ENCODE measurements at regions not wholly inside any gene's neighbourhood (a gene's known extent, or its start where the extent isn't known, plus 50 kb on each side); places are given as distances from the start of the nearest gene placed in this dataset.

DNA sequence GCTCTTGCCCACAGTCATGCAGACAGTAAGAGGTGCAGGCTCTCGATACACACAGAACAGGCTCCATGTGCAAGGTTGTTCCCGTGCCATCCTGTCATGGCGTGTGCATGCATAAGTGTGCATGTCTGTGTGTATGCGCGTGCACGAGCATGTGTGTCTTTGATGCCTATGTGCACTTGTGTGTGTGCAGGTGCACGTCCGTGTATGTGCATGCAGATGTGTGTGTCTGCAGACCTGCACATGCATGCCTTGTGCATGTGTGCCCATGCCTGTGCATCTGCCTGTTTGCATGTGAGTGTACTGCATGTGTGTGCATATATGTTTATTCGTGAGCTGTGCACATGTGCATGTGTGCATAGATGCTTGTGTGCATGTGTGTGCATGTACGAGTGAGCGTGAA is 309.8 kb downstream of the TMEM121 start:
- TF ChIP-seq, protein P1, sequence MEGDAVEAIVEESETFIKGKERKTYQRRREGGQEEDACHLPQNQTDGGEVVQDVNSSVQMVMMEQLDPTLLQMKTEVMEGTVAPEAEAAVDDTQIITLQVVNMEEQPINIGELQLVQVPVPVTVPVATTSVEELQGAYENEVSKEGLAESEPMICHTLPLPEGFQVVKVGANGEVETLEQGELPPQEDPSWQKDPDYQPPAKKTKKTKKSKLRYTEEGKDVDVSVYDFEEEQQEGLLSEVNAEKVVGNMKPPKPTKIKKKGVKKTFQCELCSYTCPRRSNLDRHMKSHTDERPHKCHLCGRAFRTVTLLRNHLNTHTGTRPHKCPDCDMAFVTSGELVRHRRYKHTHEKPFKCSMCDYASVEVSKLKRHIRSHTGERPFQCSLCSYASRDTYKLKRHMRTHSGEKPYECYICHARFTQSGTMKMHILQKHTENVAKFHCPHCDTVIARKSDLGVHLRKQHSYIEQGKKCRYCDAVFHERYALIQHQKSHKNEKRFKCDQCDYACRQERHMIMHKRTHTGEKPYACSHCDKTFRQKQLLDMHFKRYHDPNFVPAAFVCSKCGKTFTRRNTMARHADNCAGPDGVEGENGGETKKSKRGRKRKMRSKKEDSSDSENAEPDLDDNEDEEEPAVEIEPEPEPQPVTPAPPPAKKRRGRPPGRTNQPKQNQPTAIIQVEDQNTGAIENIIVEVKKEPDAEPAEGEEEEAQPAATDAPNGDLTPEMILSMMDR (conservative IDR thresholded peaks at IDR 0.05; ENCODE audit: low read depth, low read length), result no peak
- Histone ChIP-seq H3K9ac (no peak overlapping the region), H3K27me3 (ENCODE audit: insufficient read depth, low read depth) (no peaks in the 10 kb centered on the region), H3K27ac (no peak overlapping the region), H3K4me1 (ENCODE audit: low read depth, poor library complexity, severe bottlenecking) (no peaks in the 10 kb centered on the region), H3K36me3 (ENCODE audit: insufficient read depth) (no peaks in the 10 kb centered on the region), H2AFZ (ENCODE audit: low read depth) (no peak overlapping the region), H3K79me2 (ENCODE audit: insufficient read depth, low read depth) (no peaks in the 10 kb centered on the region), H3K4me2 (no peak overlapping the region), H3K4me3 (IDR thresholded peaks at IDR 0.05; ENCODE audit: insufficient read depth, low read depth, low read length) (no peak overlapping the region), H4K20me1 (ENCODE audit: insufficient read depth) (no peaks in the 10 kb centered on the region)

DNA sequence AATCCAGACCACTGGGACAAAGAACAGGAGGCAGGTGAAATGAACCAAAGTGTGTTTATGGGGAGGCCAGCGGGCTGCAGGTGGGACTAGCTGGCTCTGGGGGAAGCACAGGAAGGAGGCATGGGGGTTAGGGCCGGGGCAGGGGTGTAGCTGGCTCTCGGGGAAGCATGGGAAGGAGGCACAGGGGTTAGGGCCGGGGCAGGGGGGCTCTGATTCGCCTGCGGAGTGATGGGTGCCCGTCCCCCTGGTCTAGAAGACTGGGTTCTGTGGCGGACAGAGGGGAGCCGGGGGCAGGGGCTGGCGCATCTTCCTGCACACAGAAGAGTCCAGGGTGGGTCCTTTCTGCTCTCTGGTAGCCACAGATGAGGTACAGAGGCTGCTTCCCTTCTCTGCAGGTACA is 310.3 kb downstream of the TMEM121 start:
- Histone ChIP-seq H3K27me3 (ENCODE audit: insufficient read depth, low read depth) (no peaks in the 10 kb centered on the region), H3K36me3 (ENCODE audit: insufficient read depth) (no peaks in the 10 kb centered on the region), H3K4me3 (IDR thresholded peaks at IDR 0.05; ENCODE audit: insufficient read depth, low read depth, low read length) (no peak overlapping the region), H3K4me2 (no peak overlapping the region), H3K4me1 (ENCODE audit: low read depth, poor library complexity, severe bottlenecking) (no peaks in the 10 kb centered on the region), H4K20me1 (ENCODE audit: insufficient read depth) (no peaks in the 10 kb centered on the region), H2AFZ (ENCODE audit: low read depth) (no peak overlapping the region), H3K27ac (no peak overlapping the region), H3K79me2 (ENCODE audit: insufficient read depth, low read depth) (no peaks in the 10 kb centered on the region), H3K9ac (no peak overlapping the region)
- TF ChIP-seq, protein P1 (conservative IDR thresholded peaks at IDR 0.05; ENCODE audit: low read depth, low read length), result no peak

DNA sequence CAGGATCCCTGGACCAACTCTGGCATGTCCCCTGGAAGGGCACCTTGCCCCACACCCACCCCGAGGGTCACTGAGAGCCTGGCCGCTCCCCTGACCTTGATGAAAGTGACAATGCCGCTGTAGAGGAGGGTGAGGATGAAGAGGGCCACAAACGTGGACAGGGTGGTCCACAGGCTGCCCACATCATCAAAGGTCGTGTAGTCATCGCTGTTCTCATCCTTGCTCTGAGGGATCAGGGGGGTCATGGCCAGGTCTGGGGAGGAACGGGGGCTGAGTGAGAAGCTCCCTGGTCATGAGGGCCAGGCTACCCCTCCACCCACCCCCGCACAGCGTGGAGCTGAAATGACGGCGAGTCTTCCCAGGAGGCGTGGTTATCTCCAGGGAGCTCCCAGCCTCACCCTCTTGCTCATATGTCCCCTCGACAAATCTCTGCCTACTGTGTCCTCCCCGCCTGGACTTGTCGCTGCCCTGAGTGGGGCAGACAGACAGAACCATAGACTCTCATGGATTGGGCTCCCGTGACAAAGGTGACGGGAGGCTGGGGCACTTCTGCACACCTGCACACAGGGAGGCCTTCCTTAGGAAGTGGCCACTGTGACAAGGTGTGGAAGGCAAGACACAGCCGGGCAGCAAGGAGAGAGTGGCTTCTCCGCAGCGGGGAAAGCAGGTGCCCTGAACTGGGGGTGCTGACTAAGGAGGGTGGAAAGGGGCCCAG is 311.1 kb downstream of the TMEM121 start:
- H4K20me1 ChIP-seq (ENCODE audit: insufficient read depth), result no peaks in the 10 kb centered on the region
- no peak overlapping the region for H2AFZ ChIP-seq (ENCODE audit: low read depth)
- TF ChIP-seq, protein P1 (conservative IDR thresholded peaks at IDR 0.05; ENCODE audit: low read depth, low read length), result no peak
- no peaks in the 10 kb centered on the region for H3K27me3 ChIP-seq (ENCODE audit: insufficient read depth, low read depth)
- H3K4me1 ChIP-seq (ENCODE audit: low read depth, poor library complexity, severe bottlenecking), result no peaks in the 10 kb centered on the region
- H3K4me2 ChIP-seq, result no peak overlapping the region
- H3K36me3 ChIP-seq (ENCODE audit: insufficient read depth), result no peaks in the 10 kb centered on the region
- no peak overlapping the region for H3K9ac ChIP-seq
- H3K79me2 ChIP-seq (ENCODE audit: insufficient read depth, low read depth), result no peaks in the 10 kb centered on the region
- H3K4me3 ChIP-seq (IDR thresholded peaks at IDR 0.05; ENCODE audit: insufficient read depth, low read depth, low read length), result no peak overlapping the region
- H3K27ac ChIP-seq, result no peak overlapping the region

DNA sequence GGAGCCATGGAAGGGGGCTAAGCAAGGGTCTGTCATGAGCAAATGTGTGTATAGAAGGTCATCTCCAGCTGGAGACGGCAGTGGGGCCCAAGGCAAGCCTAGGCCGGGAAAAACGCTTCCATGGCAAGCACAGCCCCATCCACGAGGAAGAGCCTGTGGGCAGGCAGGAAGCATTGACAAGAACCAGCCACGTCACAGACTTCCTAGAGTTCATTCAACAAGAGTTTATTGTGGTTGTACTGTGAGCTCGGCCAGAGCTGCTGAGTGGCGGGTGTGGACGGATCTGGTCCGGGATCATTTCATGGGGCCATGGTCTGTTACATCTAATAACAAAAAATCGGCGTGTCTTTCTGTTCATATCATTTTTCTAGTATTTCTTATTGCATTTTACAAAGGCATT is 311.7 kb downstream of the TMEM121 start:
- no peak overlapping the region for H3K9ac ChIP-seq
- no peaks in the 10 kb centered on the region for H3K4me1 ChIP-seq (ENCODE audit: low read depth, poor library complexity, severe bottlenecking)
- H3K36me3 ChIP-seq (ENCODE audit: insufficient read depth), result no peaks in the 10 kb centered on the region
- no peaks in the 10 kb centered on the region for H3K27me3 ChIP-seq (ENCODE audit: insufficient read depth, low read depth)
- TF ChIP-seq, protein P1 (conservative IDR thresholded peaks at IDR 0.05; ENCODE audit: low read depth, low read length), result no peak
- no peak overlapping the region for H3K4me3 ChIP-seq (IDR thresholded peaks at IDR 0.05; ENCODE audit: insufficient read depth, low read depth, low read length)
- H3K27ac ChIP-seq, result no peak overlapping the region
- no peaks in the 10 kb centered on the region for H3K79me2 ChIP-seq (ENCODE audit: insufficient read depth, low read depth)
- no peaks in the 10 kb centered on the region for H4K20me1 ChIP-seq (ENCODE audit: insufficient read depth)
- no peak overlapping the region for H3K4me2 ChIP-seq
- H2AFZ ChIP-seq (ENCODE audit: low read depth), result no peak overlapping the region
